LNCaP clone FGC (cell line): ENCODE measurements at regions not wholly inside any gene's neighbourhood (a gene's known extent, or its start where the extent isn't known, plus 50 kb on each side); places are given as distances from the start of the nearest gene placed in this dataset.
"Not testable (repeated sequence)": the region's sequence is repeated elsewhere in the genome, so short reads cannot be mapped to it uniquely, and the experiment has no call there.

Experiments
- DNase-seq: peaks from one replicate; pipeline ENCODE4 v3.0.0-alpha.2; 2011; ENCODE audit warnings: low read depth
- H3K4me3 ChIP-seq: 2 replicates; pipeline ENCODE4 v1.5.1; 2011; ENCODE audit warnings: mild to moderate bottlenecking, low read depth, low read length, control low read depth
- CTCF ChIP-seq: IDR thresholded peaks from 2 replicates; pipeline ENCODE4 v1.5.1; 2012; ENCODE audit warnings: mild to moderate bottlenecking; ENCODE audit not compliant: control insufficient read depth, insufficient read depth; ENCODE audit errors: extremely low read depth

- DNase-seq, result no peak
Measured at GRCh38 chr5:158235159-158235547, 376.2 kb upstream of the CLINT1 start.

GRCh38 chr5:158234323-158235158, 375.6 kb upstream of the CLINT1 start:
- no peak for DNase-seq
- TF ChIP-seq CTCF, result no peak

More at GRCh38 chr5:158235159-158235547, 376.2 kb upstream of the CLINT1 start:
- TF ChIP-seq CTCF, result no peak
- H3K4me3 ChIP-seq, result no peak overlapping the region

GRCh38 chr5:158233735-158234322, 374.9 kb upstream of the CLINT1 start:
- TF ChIP-seq CTCF, result no peak
- no peak for DNase-seq
- no peak overlapping the region for H3K4me3 ChIP-seq

More at GRCh38 chr5:158234323-158235158, 375.6 kb upstream of the CLINT1 start:
- H3K4me3 ChIP-seq, result no peak overlapping the region

DNA sequence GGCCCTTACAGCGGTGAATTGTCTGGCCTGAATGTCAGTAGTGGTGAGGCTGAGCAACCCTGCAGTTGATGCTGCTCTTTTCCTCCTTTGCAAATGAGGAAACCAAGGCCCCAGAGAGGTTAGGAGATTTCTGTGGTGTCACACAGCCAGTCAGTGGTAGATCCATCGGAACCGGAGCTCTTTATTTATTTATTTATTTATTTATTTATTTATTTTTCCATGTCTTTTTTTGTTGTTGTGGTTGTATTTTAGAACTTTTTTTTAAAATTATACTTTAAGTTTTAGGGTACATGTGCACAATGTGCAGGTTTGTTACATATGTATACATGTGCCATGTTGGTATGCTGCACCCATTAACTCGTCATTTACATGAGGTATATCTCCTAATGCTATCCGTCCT, 368.4 kb upstream of the CLINT1 start:
- H3K4me3 ChIP-seq, DNase-seq: not testable (repeated sequence)

- TF ChIP-seq CTCF, result no peak
- DNase-seq, result no peak
- no peak overlapping the region for H3K4me3 ChIP-seq
Measured at GRCh38 chr5:158226496-158226895, 367.6 kb upstream of the CLINT1 start.

DNA sequence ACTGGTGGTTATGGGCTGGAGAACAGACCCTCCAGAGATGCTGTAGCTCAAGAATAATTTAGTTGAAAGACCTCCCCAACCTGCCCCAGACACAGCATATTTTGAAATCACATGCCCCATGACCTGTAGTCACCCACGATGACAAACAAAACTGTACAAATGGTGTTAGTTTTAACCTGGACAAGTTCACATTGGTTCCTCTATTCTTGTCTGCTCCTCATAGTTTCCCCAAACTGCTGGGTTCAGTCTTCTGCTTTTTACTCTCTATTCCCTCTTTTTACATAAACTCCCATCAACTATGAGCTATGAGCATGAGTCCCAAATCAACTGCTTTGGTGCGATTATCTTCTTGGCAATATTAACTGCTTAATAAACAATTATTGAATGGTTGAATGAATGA, 365.3 kb upstream of the CLINT1 start:
- no peak for TF ChIP-seq CTCF
- DNase-seq, result no peak
- H3K4me3 ChIP-seq, result no peak overlapping the region

- no peak for TF ChIP-seq CTCF
- H3K4me3 ChIP-seq, result no peak overlapping the region
- DNase-seq, result no peak
Measured at GRCh38 chr5:158223054-158223600, 364.2 kb upstream of the CLINT1 start.
